MM.1S (cell line): ENCODE measurements at regions not wholly inside any gene's neighbourhood (a gene's known extent, or its start where the extent isn't known, plus 50 kb on each side); places are given as distances from the start of the nearest gene placed in this dataset.

ENCODE experiments used
- DNase-seq: peaks from one replicate; pipeline ENCODE4 v3.0.0-alpha.2; 2015
- H2AFZ ChIP-seq: fragments of 300-600 bp; sonication (generic); 2 replicates; pipeline ENCODE4 v1.6.0; 2016; ENCODE audit warnings: antibody characterized with exemption, low read length
- H3F3A ChIP-seq: fragments of 300-600 bp; sonication (generic); 2 replicates; pipeline ENCODE4 v1.6.1; 2016; ENCODE audit warnings: mild to moderate bottlenecking, antibody characterized with exemption, low read length, moderate library complexity, mixed read lengths; ENCODE audit not compliant: insufficient read depth
- H3K27ac ChIP-seq: fragments of 300-600 bp; sonication (generic); 2 replicates; pipeline ENCODE4 v1.5.1; 2016; ENCODE audit warnings: mild to moderate bottlenecking, low read length
- H3K27me3 ChIP-seq: fragments of 300-600 bp; sonication (generic); replicated peaks from 2 replicates; pipeline ENCODE4 v1.6.0; 2016; ENCODE audit warnings: low read length; ENCODE audit not compliant: insufficient read depth
- H3K36me3 ChIP-seq: fragments of 300-600 bp; sonication (generic); replicated peaks from 2 replicates; pipeline ENCODE4 v1.6.1; 2016; ENCODE audit warnings: mild to moderate bottlenecking, low read length, mixed read lengths; ENCODE audit not compliant: insufficient read depth
- H3K4me1 ChIP-seq: fragments of 300-600 bp; sonication (generic); 2 replicates; pipeline ENCODE4 v1.6.1; 2016; ENCODE audit warnings: low read length, mixed read lengths
- H3K4me2 ChIP-seq: fragments of 300-600 bp; sonication (generic); 2 replicates; pipeline ENCODE4 v1.6.0; 2016; ENCODE audit warnings: low read depth, low read length
- H3K4me3 ChIP-seq: fragments of 300-600 bp; sonication (generic); 2 replicates; pipeline ENCODE4 v1.5.1; 2016; ENCODE audit warnings: low read length, mixed read lengths
- H3K79me2 ChIP-seq: fragments of 300-600 bp; sonication (generic); 2 replicates; pipeline ENCODE4 v1.6.1; 2016; ENCODE audit warnings: mixed run types, low read length, mixed read lengths
- H3K9ac ChIP-seq: fragments of 300-600 bp; sonication (generic); 2 replicates; pipeline ENCODE4 v1.6.1; 2016; ENCODE audit warnings: low read length, mixed read lengths
- H3K9me2 ChIP-seq: fragments of 300-600 bp; sonication (generic); replicated peaks from 2 replicates; pipeline ENCODE4 v1.6.1; 2016; ENCODE audit warnings: mild to moderate bottlenecking, low read length, mixed read lengths; ENCODE audit not compliant: insufficient read depth
- H3K9me3 ChIP-seq: fragments of 300-600 bp; sonication (generic); replicated peaks from 2 replicates; pipeline ENCODE4 v1.6.1; 2016; ENCODE audit warnings: mild to moderate bottlenecking, low read length, mixed read lengths; ENCODE audit not compliant: insufficient read depth
- H4K20me1 ChIP-seq: fragments of 300-600 bp; sonication (generic); 2 replicates; pipeline ENCODE4 v1.6.1; 2016; ENCODE audit warnings: mild to moderate bottlenecking, low read length, moderate library complexity, mixed read lengths; ENCODE audit not compliant: insufficient read depth
- EZH2 ChIP-seq: fragments of 300-600 bp; sonication (generic); optimal IDR thresholded peaks from 2 replicates; pipeline ENCODE3; 2017; ENCODE audit warnings: low read depth, mild to moderate bottlenecking, antibody characterized with exemption, low read length, mixed read lengths
- EZH2phosphoT487 ChIP-seq: fragments of 300-600 bp; sonication (generic); IDR thresholded peaks from 2 replicates; pipeline ENCODE4 v1.6.1; 2018; ENCODE audit warnings: antibody characterized with exemption, low read length
- TF ChIP-seq, protein P1 (sequence below): fragments of 300-600 bp; sonication (generic); IDR thresholded peaks from 2 replicates; pipeline ENCODE4 v1.5.1; 2016; ENCODE audit warnings: antibody characterized with exemption, low read length, mixed read lengths

DNA sequence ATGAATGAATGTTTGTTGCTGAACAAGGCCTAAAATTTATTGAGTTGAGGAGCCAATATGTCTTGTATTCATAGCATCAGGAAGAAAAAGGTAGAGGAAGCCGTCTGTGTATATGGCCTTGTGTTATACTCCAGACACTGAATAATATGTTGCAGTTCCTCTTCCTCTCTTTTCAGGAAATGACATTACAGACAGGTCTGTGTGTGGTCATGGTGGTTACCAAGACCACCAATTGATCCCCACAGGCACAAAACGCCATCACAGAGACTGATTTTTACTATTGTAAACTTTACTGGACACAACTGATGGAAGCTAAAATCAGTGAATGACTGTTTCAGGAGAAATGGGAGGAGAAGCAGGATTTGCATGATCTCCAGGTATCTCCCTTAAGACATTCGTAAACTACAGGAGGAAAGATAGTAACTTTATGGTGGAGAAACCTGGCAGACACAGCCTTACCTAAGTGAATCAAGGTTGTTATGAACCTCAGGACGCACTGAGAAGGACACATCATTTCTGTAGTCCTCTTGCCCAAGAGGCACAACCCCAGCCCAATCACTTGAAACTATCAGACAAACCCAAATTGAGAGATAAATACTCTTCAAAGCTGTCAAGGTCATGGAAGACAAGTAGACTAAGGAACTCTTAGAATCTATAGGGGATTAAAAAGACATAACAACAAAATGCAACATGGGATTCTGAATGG, 334.1 kb upstream of the RGS6 start:
- no peak for DNase-seq
- H3K4me3 ChIP-seq: no peak overlapping the region
- no peaks in the 10 kb centered on the region for H3K4me1 ChIP-seq
- no peaks in the 10 kb centered on the region for H3K36me3 ChIP-seq
- H3K79me2 ChIP-seq: no peaks in the 10 kb centered on the region
- no peak for TF ChIP-seq EZH2phosphoT487
- TF ChIP-seq, protein P1, sequence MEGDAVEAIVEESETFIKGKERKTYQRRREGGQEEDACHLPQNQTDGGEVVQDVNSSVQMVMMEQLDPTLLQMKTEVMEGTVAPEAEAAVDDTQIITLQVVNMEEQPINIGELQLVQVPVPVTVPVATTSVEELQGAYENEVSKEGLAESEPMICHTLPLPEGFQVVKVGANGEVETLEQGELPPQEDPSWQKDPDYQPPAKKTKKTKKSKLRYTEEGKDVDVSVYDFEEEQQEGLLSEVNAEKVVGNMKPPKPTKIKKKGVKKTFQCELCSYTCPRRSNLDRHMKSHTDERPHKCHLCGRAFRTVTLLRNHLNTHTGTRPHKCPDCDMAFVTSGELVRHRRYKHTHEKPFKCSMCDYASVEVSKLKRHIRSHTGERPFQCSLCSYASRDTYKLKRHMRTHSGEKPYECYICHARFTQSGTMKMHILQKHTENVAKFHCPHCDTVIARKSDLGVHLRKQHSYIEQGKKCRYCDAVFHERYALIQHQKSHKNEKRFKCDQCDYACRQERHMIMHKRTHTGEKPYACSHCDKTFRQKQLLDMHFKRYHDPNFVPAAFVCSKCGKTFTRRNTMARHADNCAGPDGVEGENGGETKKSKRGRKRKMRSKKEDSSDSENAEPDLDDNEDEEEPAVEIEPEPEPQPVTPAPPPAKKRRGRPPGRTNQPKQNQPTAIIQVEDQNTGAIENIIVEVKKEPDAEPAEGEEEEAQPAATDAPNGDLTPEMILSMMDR: no peak
- no peak for TF ChIP-seq EZH2
- H3K27ac ChIP-seq: no peak overlapping the region
- H3K9ac ChIP-seq: no peak overlapping the region
- no peak overlapping the region for H2AFZ ChIP-seq
- H3F3A ChIP-seq: no peaks in the 10 kb centered on the region
- H4K20me1 ChIP-seq: no peaks in the 10 kb centered on the region
- no peaks in the 10 kb centered on the region for H3K9me3 ChIP-seq
- no peak overlapping the region for H3K4me2 ChIP-seq
- no peaks in the 10 kb centered on the region for H3K27me3 ChIP-seq
- H3K9me2 ChIP-seq: no peaks in the 10 kb centered on the region

DNA sequence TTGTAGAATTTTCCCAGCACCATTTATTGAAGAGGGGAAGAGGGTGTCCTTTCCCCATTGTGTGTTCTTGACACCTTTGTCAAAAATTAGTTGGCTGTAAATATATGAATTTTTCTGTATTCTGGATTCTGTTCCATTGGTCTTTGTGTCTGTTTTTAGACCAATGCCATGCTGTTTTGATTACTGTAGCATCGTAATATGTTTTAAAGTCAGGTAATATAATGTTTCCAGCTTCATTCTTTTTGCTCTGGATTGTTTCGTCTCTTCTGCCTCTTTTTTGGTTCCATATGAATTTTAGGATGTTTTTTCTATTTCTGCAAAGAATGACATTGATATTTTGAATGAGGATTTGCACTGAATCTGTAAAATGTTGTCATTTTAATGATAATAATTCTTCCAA, 331.9 kb upstream of the RGS6 start:
- Histone ChIP-seq H3K4me1 (no peaks in the 10 kb centered on the region), H3K4me2 (no peak overlapping the region), H3K4me3 (no peak overlapping the region), H4K20me1 (no peaks in the 10 kb centered on the region), H2AFZ (no peak overlapping the region), H3K27me3 (no peaks in the 10 kb centered on the region), H3F3A (no peaks in the 10 kb centered on the region), H3K79me2 (no peaks in the 10 kb centered on the region), H3K9ac (no peak overlapping the region), H3K36me3 (no peaks in the 10 kb centered on the region), H3K9me3 (no peaks in the 10 kb centered on the region), H3K9me2 (no peaks in the 10 kb centered on the region), H3K27ac (no peak overlapping the region)
- no peak for DNase-seq
- TF ChIP-seq EZH2phosphoT487 (no peak), EZH2 (no peak)
- TF ChIP-seq, protein P1: no peak

DNA sequence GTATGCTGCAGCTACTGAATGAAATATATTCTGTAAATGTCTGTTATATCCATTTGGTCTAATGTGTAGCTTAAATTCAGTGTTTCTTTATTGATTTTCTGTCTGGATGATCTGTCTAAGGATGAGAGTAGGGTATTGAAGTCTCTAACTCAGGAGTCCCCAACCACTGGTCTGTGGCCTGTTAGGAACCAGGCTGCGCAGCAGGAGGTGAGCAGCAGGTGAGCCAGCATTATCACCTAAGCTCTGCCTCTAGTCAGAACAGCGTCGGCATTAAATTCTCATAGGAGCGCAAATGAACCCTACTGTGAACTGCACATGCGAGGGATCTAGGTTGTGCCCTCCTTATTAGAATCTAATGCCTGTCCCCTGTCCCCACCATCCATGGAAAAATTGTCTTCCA, 329.7 kb upstream of the RGS6 start:
- H3K9me2 ChIP-seq: no peaks in the 10 kb centered on the region
- H3K27ac ChIP-seq: no peak overlapping the region
- H3K36me3 ChIP-seq: no peaks in the 10 kb centered on the region
- no peaks in the 10 kb centered on the region for H3K79me2 ChIP-seq
- no peak overlapping the region for H2AFZ ChIP-seq
- no peaks in the 10 kb centered on the region for H3K9me3 ChIP-seq
- no peaks in the 10 kb centered on the region for H3K4me1 ChIP-seq
- DNase-seq: no peak
- H3F3A ChIP-seq: no peaks in the 10 kb centered on the region
- no peak overlapping the region for H3K9ac ChIP-seq
- no peaks in the 10 kb centered on the region for H3K27me3 ChIP-seq
- H3K4me3 ChIP-seq: no peak overlapping the region
- H4K20me1 ChIP-seq: no peaks in the 10 kb centered on the region
- no peak overlapping the region for H3K4me2 ChIP-seq
- no peak for TF ChIP-seq EZH2phosphoT487
- TF ChIP-seq, protein P1: no peak
- no peak for TF ChIP-seq EZH2
